DOHH2 (cell line): ENCODE measurements at regions not wholly inside any gene's neighbourhood (a gene's known extent, or its start where the extent isn't known, plus 50 kb on each side); places are given as distances from the start of the nearest gene placed in this dataset.

Experiments
- H3F3A ChIP-seq: fragments of 200-600 bp; sonication (generic), shearing (Covaris generic); 2 replicates; pipeline ENCODE4 v1.6.0; 2016; ENCODE audit warnings: antibody characterized with exemption, mild to moderate bottlenecking; ENCODE audit not compliant: control insufficient read depth, insufficient read depth
- H3K27ac ChIP-seq: fragments of 200-600 bp; sonication (generic); 2 replicates; pipeline ENCODE4 v1.5.1; 2014; ENCODE audit warnings: low read depth, mild to moderate bottlenecking, low read length, moderate library complexity
- H3K27me3 ChIP-seq: fragments of 200-600 bp; sonication (generic); 2 replicates; pipeline ENCODE4 v1.6.1; 2014; ENCODE audit warnings: mild to moderate bottlenecking, low read length, mixed read lengths; ENCODE audit not compliant: control insufficient read depth
- H3K36me3 ChIP-seq: fragments of 200-600 bp; sonication (generic); 2 replicates; pipeline ENCODE4 v1.6.1; 2014; ENCODE audit warnings: mild to moderate bottlenecking, low read length, moderate library complexity, mixed read lengths; ENCODE audit not compliant: control insufficient read depth
- H3K4me1 ChIP-seq: fragments of 200-600 bp; sonication (generic); 2 replicates; pipeline ENCODE4 v1.6.1; 2014; ENCODE audit warnings: mild to moderate bottlenecking, low read length, mixed read lengths; ENCODE audit not compliant: control insufficient read depth
- H3K4me2 ChIP-seq: fragments of 200-600 bp; sonication (generic); 2 replicates; pipeline ENCODE4 v1.6.0; 2014; ENCODE audit warnings: mild to moderate bottlenecking, low read length, moderate library complexity
- H3K4me3 ChIP-seq: fragments of 200-600 bp; sonication (generic); 2 replicates; pipeline ENCODE4 v1.5.1; 2014; ENCODE audit warnings: mild to moderate bottlenecking, low read length, mixed read lengths
- H3K79me2 ChIP-seq: fragments of 200-600 bp; sonication (generic); 2 replicates; pipeline ENCODE4 v1.6.1; 2014; ENCODE audit warnings: mild to moderate bottlenecking, low read length, mixed read lengths; ENCODE audit not compliant: control insufficient read depth
- H3K9me2 ChIP-seq: fragments of 200-600 bp; sonication (generic); replicated peaks from 2 replicates; pipeline ENCODE4 v1.6.1; 2014; ENCODE audit warnings: mild to moderate bottlenecking, low read length, mixed read lengths; ENCODE audit not compliant: control insufficient read depth
- H3K9me3 ChIP-seq: fragments of 200-600 bp; sonication (generic); 2 replicates; pipeline ENCODE4 v1.6.1; 2014; ENCODE audit warnings: antibody characterized with exemption, low read length, mixed read lengths; ENCODE audit not compliant: control insufficient read depth, insufficient read depth
- H4K20me1 ChIP-seq: fragments of 200-600 bp; sonication (generic); 2 replicates; pipeline ENCODE4 v1.6.0; 2014; ENCODE audit warnings: low read depth, mild to moderate bottlenecking, antibody characterized with exemption, low read length, moderate library complexity; ENCODE audit not compliant: control insufficient read depth, insufficient read depth
- CTCF ChIP-seq: fragments of 200-600 bp; sonication (generic); IDR thresholded peaks from one replicate; pipeline ENCODE4 v1.5.1; 2014; ENCODE audit warnings: antibody characterized with exemption, mild to moderate bottlenecking, low read depth, low read length; ENCODE audit not compliant: poor library complexity, severe bottlenecking
- EZH2phosphoT487 ChIP-seq: fragments of 200-600 bp; sonication (generic); IDR thresholded peaks from 2 replicates; pipeline ENCODE4 v1.6.1; 2017; ENCODE audit warnings: borderline replicate concordance, mild to moderate bottlenecking, antibody characterized with exemption, low read length, moderate library complexity, mixed read lengths

- no peak overlapping the region for H3K27ac ChIP-seq
- no peaks in the 10 kb centered on the region for H3K4me1 ChIP-seq
- no peaks in the 10 kb centered on the region for H3K9me2 ChIP-seq
- H3K27me3 ChIP-seq = 0 out of 2 replicates have a peak, but pooled peaks cover 7% of the 10 kb centered on the region
- H3K4me3 ChIP-seq = no peak overlapping the region
- TF ChIP-seq EZH2phosphoT487 (no peak), CTCF (no peak)
- H3F3A ChIP-seq = no peaks in the 10 kb centered on the region
- H3K36me3 ChIP-seq = no peaks in the 10 kb centered on the region
- no peaks in the 10 kb centered on the region for H3K79me2 ChIP-seq
- H3K4me2 ChIP-seq = no peak overlapping the region
- no peaks in the 10 kb centered on the region for H4K20me1 ChIP-seq
- H3K9me3 ChIP-seq = no peaks in the 10 kb centered on the region
Measured at GRCh38 chr4:71081192-71081591, 87.7 kb downstream of the DCK start.

GRCh38 chr4:71093745-71094144 lies 100.3 kb downstream of the DCK start:
- no peaks in the 10 kb centered on the region for H4K20me1 ChIP-seq

GRCh38 chr4:71094201-71094600 lies 100.8 kb downstream of the DCK start:
- Histone ChIP-seq H4K20me1 (no peaks in the 10 kb centered on the region), H3K4me3 (no peak overlapping the region), H3K79me2 (no peaks in the 10 kb centered on the region), H3F3A (no peaks in the 10 kb centered on the region), H3K27ac (no peak overlapping the region), H3K4me2 (no peak overlapping the region), H3K4me1 (no peaks in the 10 kb centered on the region), H3K9me2 (no peaks in the 10 kb centered on the region), H3K36me3 (no peaks in the 10 kb centered on the region), H3K9me3 (peaks cover 8% of the 10 kb centered on the region; the same call in 1 of the 2 replicates), H3K27me3 (no peaks in the 10 kb centered on the region)
- TF ChIP-seq CTCF (no peak), EZH2phosphoT487 (no peak)

More at GRCh38 chr4:71093745-71094144, 100.3 kb downstream of the DCK start:
- no peaks in the 10 kb centered on the region for H3K79me2 ChIP-seq
- no peak overlapping the region for H3K4me3 ChIP-seq
- H3K27ac ChIP-seq = no peak overlapping the region
- no peaks in the 10 kb centered on the region for H3K36me3 ChIP-seq
- TF ChIP-seq CTCF (no peak), EZH2phosphoT487 (no peak)
- no peak overlapping the region for H3K4me2 ChIP-seq
- H3K9me3 ChIP-seq = peaks cover 4% of the 10 kb centered on the region; the same call in 1 of the 2 replicates
- H3K4me1 ChIP-seq = no peaks in the 10 kb centered on the region
- no peaks in the 10 kb centered on the region for H3F3A ChIP-seq
- H3K9me2 ChIP-seq = no peaks in the 10 kb centered on the region
- no peaks in the 10 kb centered on the region for H3K27me3 ChIP-seq
